T-cell (primary cell): ENCODE measurements at regions not wholly inside any gene's neighbourhood (a gene's known extent, or its start where the extent isn't known, plus 50 kb on each side); places are given as distances from the start of the nearest gene placed in this dataset.

Experiments
- ATAC-seq, 4 experiments: fragments of 200-7000 bp in 3 of 4; fragments of 150-1000 bp in 1 of 4; cut with Tn5 transposase; replicated peaks in 1 of 4; 1 replicate in 3 of 4; 2 replicates in 1 of 4; pipeline ENCODE4 v1.10.0; 2021; ENCODE audit warnings: moderate library complexity in 3 of 4, mild to moderate bottlenecking in 2 of 4, moderate number of reproducible peaks in 1 of 4
- CTCF ChIA-PET, 2 donors: fragments of 300-600 bp; sonication (Branson Sonifier 250); formaldehyde crosslinking; loops; one replicate each; lab custom pipeline; 2022; ENCODE audit warnings: antibody characterized with exemption in 2 of 2; lab: Charles Lee
- POLR2A ChIA-PET, 2 donors: fragments of 300-600 bp; sonication (Branson Sonifier 250); formaldehyde crosslinking; loops; one replicate each; lab custom pipeline; 2022; ENCODE audit warnings: antibody characterized with exemption in 2 of 2; lab: Charles Lee
- DNase-seq, 35 experiments: peaks; one replicate each; pipeline versions ENCODE4 v3.0.0 to v3.0.0-alpha.2; 2013 to 2023
- H3K27ac ChIP-seq: one replicate; pipeline ENCODE4 v1.5.1; 2013; ENCODE audit warnings: low read length
- H3K27me3 ChIP-seq, 2 experiments: replicated peaks in 1 of 2; 1 replicate in 1 of 2; 2 replicates in 1 of 2; pipeline versions ENCODE4 v1.6.1 to v1.7.0; 2013; ENCODE audit warnings: low read length in 1 of 2, mixed read lengths in 1 of 2; ENCODE audit not compliant: control insufficient read depth in 2 of 2, insufficient read depth in 2 of 2; ENCODE audit errors: extremely low read depth in 1 of 2
- H3K36me3 ChIP-seq, 2 donors: 1 replicate in 1 of 2; 2 replicates in 1 of 2; pipeline versions ENCODE4 v1.6.1 to v1.7.0; 2013; ENCODE audit warnings: low read length in 1 of 2; ENCODE audit not compliant: control insufficient read depth in 2 of 2, insufficient read depth in 1 of 2; ENCODE audit errors: extremely low read depth in 1 of 2
- H3K4me1 ChIP-seq, 2 experiments: 1 replicate in 1 of 2; 2 replicates in 1 of 2; pipeline versions ENCODE4 v1.6.1 to v1.7.0; 2013; ENCODE audit warnings: low read length in 2 of 2, mixed read lengths in 1 of 2; ENCODE audit not compliant: insufficient read depth in 2 of 2, control insufficient read depth in 1 of 2; ENCODE audit errors: extremely low read depth in 1 of 2
- H3K4me3 ChIP-seq, 2 donors: 1 replicate in 1 of 2; 2 replicates in 1 of 2; pipeline versions ENCODE4 v1.5.1 to v1.7.0; 2013; ENCODE audit warnings: mild to moderate bottlenecking in 2 of 2, low read length in 1 of 2, moderate library complexity in 1 of 2; ENCODE audit not compliant: control insufficient read depth in 1 of 2; ENCODE audit errors: extremely low read depth in 1 of 2
- H3K9me3 ChIP-seq: 2 replicates; pipeline ENCODE4 v1.7.0; 2013
- H3K27ac Mint-ChIP-seq, 2 donors: one replicate each; pipeline ENCODE4 v1.8.0; 2020 to 2021; ENCODE audit warnings: mild to moderate bottlenecking in 2 of 2, mixed read lengths in 2 of 2
- H3K27me3 Mint-ChIP-seq, 2 donors: one replicate each; pipeline ENCODE4 v1.8.0; 2021 to 2022; ENCODE audit warnings: mixed read lengths in 2 of 2
- H3K36me3 Mint-ChIP-seq: one replicate; pipeline ENCODE4 v1.8.0; 2021; ENCODE audit warnings: mixed read lengths
- H3K4me1 Mint-ChIP-seq, 3 donors: one replicate each; pipeline ENCODE4 v1.8.0; 2020 to 2022; ENCODE audit warnings: mixed read lengths in 3 of 3, mild to moderate bottlenecking in 1 of 3
- H3K4me3 Mint-ChIP-seq, 3 donors: one replicate each; pipeline ENCODE4 v1.8.0; 2020 to 2022; ENCODE audit warnings: mild to moderate bottlenecking in 3 of 3, mixed read lengths in 3 of 3, moderate library complexity in 3 of 3
- H3K9me3 Mint-ChIP-seq, 3 donors: one replicate each; pipeline ENCODE4 v1.8.0; 2020 to 2022; ENCODE audit warnings: mixed read lengths in 3 of 3
- WGBS: methylation state at CpG from one replicate; pipeline ENCODE4 v1.1.5; 2013; ENCODE audit warnings: missing lambda C conversion rate; ENCODE audit not compliant: insufficient coverage; 5-methylcytosine and 5-hydroxymethylcytosine counted together

GRCh38 chr5:5050801-5051200, 89.3 kb upstream of the ADAMTS16 start:
- Mint-ChIP-seq H3K9me3 (peaks cover 0 to 4% (median 3%) of the 10 kb centered on the region in 3 donors), H3K27me3 (no peaks in the 10 kb centered on the region), H3K4me1 (no peaks in the 10 kb centered on the region), H3K36me3 (no peaks in the 10 kb centered on the region), H3K4me3 (no peak overlapping the region), H3K27ac (no peak overlapping the region)
- ChIA-PET CTCF (no interaction called here), POLR2A (no interaction called here)
- WGBS: 57% methylated on average over 1 of the region's 3 CpGs
- Histone ChIP-seq H3K9me3 (no peaks in the 10 kb centered on the region), H3K27ac (no peak overlapping the region), H3K4me3 (no peak overlapping the region), H3K4me1 (no peaks in the 10 kb centered on the region), H3K36me3 (no peaks in the 10 kb centered on the region), H3K27me3 (no peaks in the 10 kb centered on the region)
- no peak for DNase-seq
- ATAC-seq: no peak

GRCh38 chr5:5055712-5056111, 84.4 kb upstream of the ADAMTS16 start:
- H3K36me3 Mint-ChIP-seq: no peaks in the 10 kb centered on the region
- H3K27ac ChIP-seq: no peak overlapping the region
- no peaks in the 10 kb centered on the region for H3K4me1 ChIP-seq
- H3K9me3 Mint-ChIP-seq: peaks cover 2 to 4% (median 3%) of the 10 kb centered on the region in 3 donors
- ChIA-PET CTCF (no interaction called here), POLR2A (interaction anchor here in 1 of 2 donors (0.5 kb wide), 1 partner anchor 670 kb away, joined by 6 read pairs; no protein-coding TSS in a partner anchor)
- no peak overlapping the region for H3K4me3 ChIP-seq
- peaks cover 0 to 3% of the 10 kb centered on the region in 2 donors for H3K27me3 Mint-ChIP-seq
- no CpG with 5 or more reads among the region's 1 CpG for WGBS
- ATAC-seq (no peak), DNase-seq (no peak)
- no peak overlapping the region for H3K4me3 Mint-ChIP-seq
- no peaks in the 10 kb centered on the region for H3K9me3 ChIP-seq
- no peaks in the 10 kb centered on the region for H3K4me1 Mint-ChIP-seq
- H3K36me3 ChIP-seq: no peaks in the 10 kb centered on the region
- H3K27ac Mint-ChIP-seq: no peak overlapping the region
- H3K27me3 ChIP-seq: no peaks in the 10 kb centered on the region

DNA sequence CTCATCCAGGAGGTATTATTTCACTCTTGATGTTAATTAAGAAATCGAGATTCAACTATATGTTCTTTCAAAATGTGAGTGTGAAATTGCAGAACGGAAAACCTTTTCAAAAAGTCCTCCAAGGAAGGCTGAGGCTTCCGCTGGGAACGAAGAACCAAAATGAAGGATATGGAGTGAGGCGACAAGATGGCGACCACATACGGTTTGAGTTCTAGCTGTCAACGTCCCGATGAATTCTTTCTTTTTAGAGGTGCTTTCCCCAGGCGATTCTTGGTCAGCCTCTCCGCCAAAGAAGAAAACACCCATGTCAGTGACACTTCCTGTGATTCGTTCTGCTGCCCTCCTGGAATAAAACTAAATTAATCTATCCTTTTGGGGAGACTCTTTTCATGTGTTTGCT, 78.3 kb upstream of the ADAMTS16 start:
- DNase-seq: no peak
- no peaks in the 10 kb centered on the region for H3K27me3 ChIP-seq
- ChIA-PET POLR2A (no interaction called here), CTCF (no interaction called here)
- H3K9me3 ChIP-seq: no peaks in the 10 kb centered on the region
- H3K4me1 ChIP-seq: no peaks in the 10 kb centered on the region
- no peaks in the 10 kb centered on the region for H3K4me1 Mint-ChIP-seq
- 100% methylated on average over 7 of the region's 12 CpGs for WGBS
- H3K4me3 Mint-ChIP-seq: no peak overlapping the region
- H3K27me3 Mint-ChIP-seq: peaks cover 0 to 3% of the 10 kb centered on the region in 2 donors
- peaks cover 2 to 11% (median 4%) of the 10 kb centered on the region in 3 donors for H3K9me3 Mint-ChIP-seq
- no peak overlapping the region for H3K27ac Mint-ChIP-seq
- ATAC-seq: no peak
- no peak overlapping the region for H3K4me3 ChIP-seq
- no peak overlapping the region for H3K27ac ChIP-seq
- H3K36me3 Mint-ChIP-seq: no peaks in the 10 kb centered on the region
- no peaks in the 10 kb centered on the region for H3K36me3 ChIP-seq

DNA sequence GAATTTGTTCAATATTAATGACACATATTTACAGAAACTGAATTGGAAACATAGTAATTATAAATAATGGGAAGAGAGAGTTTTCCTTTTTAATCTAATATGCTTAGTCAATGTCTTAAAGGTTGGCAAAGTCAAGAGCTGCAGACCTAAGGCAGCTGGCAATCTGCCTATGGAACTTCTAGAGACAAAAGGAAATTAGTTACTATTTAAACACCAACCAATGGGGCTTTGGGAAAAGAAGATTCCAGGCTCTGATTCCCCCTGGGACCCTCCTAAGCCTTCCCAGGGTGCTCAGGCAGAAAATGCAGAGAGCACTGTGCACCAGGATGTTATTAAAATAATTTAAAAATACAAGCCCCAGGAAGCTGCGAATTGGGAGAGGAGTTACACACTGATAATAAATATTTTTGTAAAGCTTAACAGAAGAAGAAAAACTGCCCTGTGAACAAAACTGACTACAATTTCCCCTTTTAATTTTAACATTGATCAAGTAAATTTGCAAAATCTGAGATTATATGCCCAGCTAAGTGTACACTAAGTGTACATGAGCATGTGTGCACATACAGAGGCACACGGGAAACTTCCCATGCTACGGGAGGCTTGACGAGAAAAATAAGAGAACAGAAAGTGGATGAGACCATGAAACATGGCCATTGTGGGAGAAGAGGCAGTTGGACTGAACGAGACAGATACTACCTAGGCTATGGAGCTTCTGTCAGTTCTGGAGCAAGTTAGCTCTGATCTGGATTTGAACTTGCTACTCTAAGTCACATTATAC, 77.4 kb upstream of the ADAMTS16 start:
- Mint-ChIP-seq H3K4me3 (no peak overlapping the region), H3K36me3 (no peaks in the 10 kb centered on the region), H3K4me1 (no peaks in the 10 kb centered on the region), H3K27me3 (peaks cover 0 to 3% of the 10 kb centered on the region in 2 donors), H3K27ac (no peak overlapping the region), H3K9me3 (peaks cover 2 to 11% (median 4%) of the 10 kb centered on the region in 3 donors)
- ChIA-PET POLR2A (no interaction called here), CTCF (no interaction called here)
- Histone ChIP-seq H3K9me3 (no peaks in the 10 kb centered on the region), H3K4me3 (no peak overlapping the region), H3K4me1 (no peaks in the 10 kb centered on the region), H3K36me3 (no peaks in the 10 kb centered on the region), H3K27ac (no peak overlapping the region), H3K27me3 (no peaks in the 10 kb centered on the region)
- DNase-seq (no peak), ATAC-seq (no peak)
- no CpG with 5 or more reads among the region's 5 CpGs for WGBS

GRCh38 chr5:5063533-5063953, 76.6 kb upstream of the ADAMTS16 start:
- H3K9me3 Mint-ChIP-seq: peaks cover 2 to 11% (median 4%) of the 10 kb centered on the region in 3 donors
- no peaks in the 10 kb centered on the region for H3K27me3 ChIP-seq
- H3K4me3 Mint-ChIP-seq: no peak overlapping the region
- no peaks in the 10 kb centered on the region for H3K36me3 ChIP-seq
- ATAC-seq (no peak), DNase-seq (no peak)
- H3K4me3 ChIP-seq: no peak overlapping the region
- H3K36me3 Mint-ChIP-seq: no peaks in the 10 kb centered on the region
- no peak overlapping the region for H3K27ac ChIP-seq
- H3K27me3 Mint-ChIP-seq: peaks cover 0 to 3% of the 10 kb centered on the region in 2 donors
- no peak overlapping the region for H3K27ac Mint-ChIP-seq
- no peaks in the 10 kb centered on the region for H3K9me3 ChIP-seq
- POLR2A ChIA-PET: no interaction called here
- CTCF ChIA-PET: no interaction called here
- no peaks in the 10 kb centered on the region for H3K4me1 Mint-ChIP-seq
- 33% methylated on average over 1 of the region's 3 CpGs for WGBS
- no peaks in the 10 kb centered on the region for H3K4me1 ChIP-seq

GRCh38 chr5:5065472-5065871, 74.7 kb upstream of the ADAMTS16 start:
- H3K27ac ChIP-seq: no peak overlapping the region
- no peak overlapping the region for H3K27ac Mint-ChIP-seq
- ChIA-PET CTCF (no interaction called here), POLR2A (no interaction called here)
- H3K4me1 Mint-ChIP-seq: no peaks in the 10 kb centered on the region
- H3K27me3 ChIP-seq: no peaks in the 10 kb centered on the region
- WGBS: 84% methylated on average over 2 of the region's 4 CpGs
- H3K4me1 ChIP-seq: no peaks in the 10 kb centered on the region
- ATAC-seq (no peak), DNase-seq (no peak)
- H3K4me3 Mint-ChIP-seq: no peak overlapping the region
- H3K9me3 Mint-ChIP-seq: peaks cover 0 to 7% (median 4%) of the 10 kb centered on the region in 3 donors
- H3K4me3 ChIP-seq: no peak overlapping the region
- H3K36me3 ChIP-seq: no peaks in the 10 kb centered on the region
- no peaks in the 10 kb centered on the region for H3K36me3 Mint-ChIP-seq
- H3K27me3 Mint-ChIP-seq: no peaks in the 10 kb centered on the region
- H3K9me3 ChIP-seq: no peaks in the 10 kb centered on the region
